GM18861 (cell line): ENCODE measurements at regions not wholly inside any gene's neighbourhood (a gene's known extent, or its start where the extent isn't known, plus 50 kb on each side); places are given as distances from the start of the nearest gene placed in this dataset.
"Not testable (repeated sequence)": the region's sequence is repeated elsewhere in the genome, so short reads cannot be mapped to it uniquely, and the experiment has no call there.

Source experiments
- ATAC-seq: cut with Tn5 transposase; IDR thresholded peaks from one replicate; pipeline ENCODE4 v1.9.1; 2021; ENCODE audit not compliant: unreplicated experiment

GRCh38 chr7:29619111-29619510 lies 55.5 kb downstream of the PRR15 start:
- ATAC-seq = no peak

GRCh38 chr7:29619848-29620555 lies 56.4 kb downstream of the PRR15 start:
- ATAC-seq = no peak

- no peak for ATAC-seq
Observed at GRCh38 chr7:29620556-29620930, 56.9 kb downstream of the PRR15 start.

- no peak for ATAC-seq
Observed at GRCh38 chr7:29622335-29623265, 59.0 kb downstream of the PRR15 start.

GRCh38 chr7:29623973-29624372 lies 60.3 kb downstream of the PRR15 start:
- no peak for ATAC-seq

GRCh38 chr7:29626730-29627129 lies 63.1 kb downstream of the PRR15 start:
- no peak for ATAC-seq

GRCh38 chr7:29627631-29628030 lies 64.0 kb downstream of the PRR15 start:
- ATAC-seq = no peak

- ATAC-seq = no peak
Observed at GRCh38 chr7:29629507-29629906, 65.9 kb downstream of the PRR15 start.

GRCh38 chr7:29635067-29636008 lies 71.7 kb downstream of the PRR15 start:
- ATAC-seq = not testable (repeated sequence)

GRCh38 chr7:29636009-29636351 lies 72.3 kb downstream of the PRR15 start:
- no peak for ATAC-seq

- ATAC-seq = no peak
Observed at GRCh38 chr7:29637374-29637773, 73.7 kb downstream of the PRR15 start.

GRCh38 chr7:29638841-29639240 lies 75.2 kb downstream of the PRR15 start:
- ATAC-seq = not testable (repeated sequence)

- ATAC-seq = no peak
Observed at GRCh38 chr7:29639386-29639785, 75.8 kb downstream of the PRR15 start.

- no peak for ATAC-seq
Observed at GRCh38 chr7:29639886-29640595, 76.4 kb downstream of the PRR15 start.

- ATAC-seq = no peak
Observed at GRCh38 chr7:29641651-29642050, 78.0 kb downstream of the PRR15 start.

GRCh38 chr7:29642494-29643155 lies 79.0 kb downstream of the PRR15 start:
- no peak for ATAC-seq

- ATAC-seq = not testable (repeated sequence)
Observed at GRCh38 chr7:29646116-29646515, 82.5 kb downstream of the PRR15 start.

GRCh38 chr7:29647020-29647654 lies 83.5 kb downstream of the PRR15 start:
- no peak for ATAC-seq

GRCh38 chr7:29647691-29648210 lies 84.1 kb downstream of the PRR15 start:
- ATAC-seq = not testable (repeated sequence)
